ENCODE measurements at regions not wholly inside any gene's neighbourhood (a gene's known extent, or its start where the extent isn't known, plus 50 kb on each side); places are given as distances from the start of the nearest gene placed in this dataset.

- ATAC-seq (no peak), DNase-seq (no peak)
- Mint-ChIP-seq H3K27ac (no peak overlapping the region), H3K4me3 (no peak overlapping the region), H3K9me3 (peaks cover 0 to 23% (median 2%) of the 10 kb centered on the region in 9 donors), H3K4me1 (peaks cover 0 to 2% (median 0%) of the 10 kb centered on the region in 4 donors), H3K27me3 (peaks cover 0 to 5% (median 0%) of the 10 kb centered on the region in 5 donors), H3K36me3 (no peaks in the 10 kb centered on the region)
- POLR2A ChIA-PET, result no interaction called here
Observed at GRCh38 chr13:104823071-104823470, 1712.4 kb downstream of the EFNB2 start.

GRCh38 chr13:104817271-104817670, 1718.2 kb downstream of the EFNB2 start:
- Mint-ChIP-seq H3K4me3 (no peak overlapping the region), H3K36me3 (no peaks in the 10 kb centered on the region), H3K4me1 (peaks cover 0 to 3% (median under 1%) of the 10 kb centered on the region in 4 donors), H3K27ac (no peak overlapping the region), H3K9me3 (peaks cover 0 to 13% (median 0%) of the 10 kb centered on the region in 9 donors), H3K27me3 (no peaks in the 10 kb centered on the region)
- ATAC-seq (no peak), DNase-seq (no peak)
- POLR2A ChIA-PET, result no interaction called here

- H3K27me3 Mint-ChIP-seq, result no peaks in the 10 kb centered on the region
- ATAC-seq (no peak), DNase-seq (no peak)
- no peaks in the 10 kb centered on the region for H3K36me3 Mint-ChIP-seq
- H3K4me1 Mint-ChIP-seq, result peaks cover 0 to 3% (median 3%) of the 10 kb centered on the region in 4 donors
- H3K27ac Mint-ChIP-seq, result no peak overlapping the region
- POLR2A ChIA-PET, result interaction anchor here (0.6 kb wide), 1 partner anchor 17 kb away, joined by 5 read pairs; no protein-coding TSS in a partner anchor
- peaks cover 0 to 10% (median 0%) of the 10 kb centered on the region in 9 donors for H3K9me3 Mint-ChIP-seq
- no peak overlapping the region for H3K4me3 Mint-ChIP-seq
Observed at GRCh38 chr13:104816726-104817125, 1718.7 kb downstream of the EFNB2 start.

- H3K4me1 Mint-ChIP-seq, result peaks cover 7 to 29% (median 20%) of the 10 kb centered on the region in 4 donors
- H3K36me3 Mint-ChIP-seq, result no peaks in the 10 kb centered on the region
- DNase-seq (peak in 2 of 10 donors; percentile 4 to 21), ATAC-seq (peak in 1 of 2 donors; percentile 70)
- H3K27me3 Mint-ChIP-seq, result no peaks in the 10 kb centered on the region
- H3K4me3 Mint-ChIP-seq, result peak overlapping the region in 6 of 10 donors; percentile 31 to 81 (median 54)
- H3K9me3 Mint-ChIP-seq, result peaks cover 0 to 10% (median 0%) of the 10 kb centered on the region in 9 donors
- POLR2A ChIA-PET, result no interaction called here
- peak overlapping the region in 6 of 10 donors; percentile 6 to 46 (median 20) for H3K27ac Mint-ChIP-seq
Observed at GRCh38 chr13:104810242-104810641, 1725.2 kb downstream of the EFNB2 start.

- POLR2A ChIA-PET, result no interaction called here
Observed at GRCh38 chr13:104809483-104809882, 1726.0 kb downstream of the EFNB2 start.

GRCh38 chr13:104805346-104805745, 1730.1 kb downstream of the EFNB2 start:
- H3K36me3 Mint-ChIP-seq, result no peaks in the 10 kb centered on the region

More at GRCh38 chr13:104809483-104809882, 1726.0 kb downstream of the EFNB2 start:
- Mint-ChIP-seq H3K4me3 (peak overlapping the region in 1 of 10 donors; percentile 32), H3K9me3 (peaks cover 0 to 8% (median 0%) of the 10 kb centered on the region in 9 donors), H3K27me3 (no peaks in the 10 kb centered on the region), H3K36me3 (no peaks in the 10 kb centered on the region), H3K27ac (no peak overlapping the region), H3K4me1 (peaks cover 7 to 29% (median 21%) of the 10 kb centered on the region in 4 donors)
- ATAC-seq (no peak), DNase-seq (no peak)

GRCh38 chr13:104799152-104799551, 1732.9 kb upstream of the SLC10A2 start:
- DNase-seq, result no peak
- Mint-ChIP-seq H3K27ac (no peak overlapping the region), H3K4me1 (no peaks in the 10 kb centered on the region), H3K27me3 (peaks cover 0 to 2% (median 0%) of the 10 kb centered on the region in 5 donors), H3K9me3 (peaks cover 0 to 3% (median 0%) of the 10 kb centered on the region in 9 donors), H3K36me3 (no peaks in the 10 kb centered on the region), H3K4me3 (no peak overlapping the region)
- POLR2A ChIA-PET, result no interaction called here
- ATAC-seq, result no peak

More at GRCh38 chr13:104805346-104805745, 1730.1 kb downstream of the EFNB2 start:
- DNase-seq (peak in 1 of 10 donors; percentile 7), ATAC-seq (no peak)
- H3K4me1 Mint-ChIP-seq, result peaks cover 4 to 14% (median 9%) of the 10 kb centered on the region in 4 donors
- H3K27ac Mint-ChIP-seq, result no peak overlapping the region
- POLR2A ChIA-PET, result no interaction called here
- peaks cover 0 to 7% (median 0%) of the 10 kb centered on the region in 9 donors for H3K9me3 Mint-ChIP-seq
- H3K27me3 Mint-ChIP-seq, result peaks cover 0 to 2% (median 0%) of the 10 kb centered on the region in 5 donors
- no peak overlapping the region for H3K4me3 Mint-ChIP-seq

GRCh38 chr13:104798486-104798885, 1732.3 kb upstream of the SLC10A2 start:
- H3K9me3 Mint-ChIP-seq, result peaks cover 0 to 3% (median 0%) of the 10 kb centered on the region in 9 donors
- H3K4me3 Mint-ChIP-seq, result no peak overlapping the region
- no peaks in the 10 kb centered on the region for H3K36me3 Mint-ChIP-seq

GRCh38 chr13:104796581-104796980, 1730.4 kb upstream of the SLC10A2 start:
- POLR2A ChIA-PET, result no interaction called here
- no peak for DNase-seq

More at GRCh38 chr13:104798486-104798885, 1732.3 kb upstream of the SLC10A2 start:
- peaks cover 0 to 2% (median 0%) of the 10 kb centered on the region in 5 donors for H3K27me3 Mint-ChIP-seq
- ATAC-seq, result no peak
- no peak overlapping the region for H3K27ac Mint-ChIP-seq
- H3K4me1 Mint-ChIP-seq, result no peaks in the 10 kb centered on the region
- DNase-seq, result no peak
- POLR2A ChIA-PET, result no interaction called here

GRCh38 chr13:104785952-104786351, 1719.7 kb upstream of the SLC10A2 start:
- DNase-seq (no peak), ATAC-seq (no peak)
- POLR2A ChIA-PET, result no interaction called here
- H3K27me3 Mint-ChIP-seq, result no peaks in the 10 kb centered on the region
- no peaks in the 10 kb centered on the region for H3K36me3 Mint-ChIP-seq
- no peaks in the 10 kb centered on the region for H3K4me1 Mint-ChIP-seq
- H3K9me3 Mint-ChIP-seq, result peaks cover 0 to 7% (median 0%) of the 10 kb centered on the region in 9 donors
- H3K4me3 Mint-ChIP-seq, result no peak overlapping the region
- no peak overlapping the region for H3K27ac Mint-ChIP-seq

More at GRCh38 chr13:104796581-104796980, 1730.4 kb upstream of the SLC10A2 start:
- Mint-ChIP-seq H3K4me1 (no peaks in the 10 kb centered on the region), H3K36me3 (no peaks in the 10 kb centered on the region), H3K27me3 (peaks cover 0 to 2% (median 0%) of the 10 kb centered on the region in 5 donors), H3K4me3 (no peak overlapping the region), H3K27ac (no peak overlapping the region), H3K9me3 (peaks cover 0 to 3% (median 0%) of the 10 kb centered on the region in 9 donors)
- no peak for ATAC-seq

GRCh38 chr13:104784891-104785290, 1718.7 kb upstream of the SLC10A2 start:
- ATAC-seq (no peak), DNase-seq (no peak)
- Mint-ChIP-seq H3K9me3 (peaks cover 0 to 11% (median 0%) of the 10 kb centered on the region in 9 donors), H3K36me3 (no peaks in the 10 kb centered on the region), H3K4me1 (no peaks in the 10 kb centered on the region), H3K4me3 (no peak overlapping the region), H3K27me3 (no peaks in the 10 kb centered on the region), H3K27ac (no peak overlapping the region)
- POLR2A ChIA-PET, result no interaction called here

GRCh38 chr13:104782741-104783140, 1716.5 kb upstream of the SLC10A2 start:
- Mint-ChIP-seq H3K36me3 (no peaks in the 10 kb centered on the region), H3K27ac (no peak overlapping the region), H3K4me3 (no peak overlapping the region), H3K4me1 (no peaks in the 10 kb centered on the region), H3K27me3 (no peaks in the 10 kb centered on the region), H3K9me3 (peaks cover 0 to 11% (median 0%) of the 10 kb centered on the region in 9 donors)
- ATAC-seq (no peak), DNase-seq (no peak)
- POLR2A ChIA-PET, result no interaction called here

- DNase-seq (no peak), ATAC-seq (no peak)
- no peaks in the 10 kb centered on the region for H3K36me3 Mint-ChIP-seq
- no peaks in the 10 kb centered on the region for H3K4me1 Mint-ChIP-seq
- peaks cover 0 to 11% (median 0%) of the 10 kb centered on the region in 9 donors for H3K9me3 Mint-ChIP-seq
- no peaks in the 10 kb centered on the region for H3K27me3 Mint-ChIP-seq
- no peak overlapping the region for H3K4me3 Mint-ChIP-seq
- no peak overlapping the region for H3K27ac Mint-ChIP-seq
- POLR2A ChIA-PET, result no interaction called here
Observed at GRCh38 chr13:104779311-104779993, 1713.2 kb upstream of the SLC10A2 start.

All from naive thymus-derived CD8-positive, alpha-beta T cell (primary cell).